SW 1271 (cell line): ENCODE measurements at regions not wholly inside any gene's neighbourhood (a gene's known extent, or its start where the extent isn't known, plus 50 kb on each side); places are given as distances from the start of the nearest gene placed in this dataset.

Experiments used
- DNase-seq, 2 experiments: peaks; one replicate each; lab custom pipeline; 2025; lab: John Stamatoyannopoulos, UW

DNA sequence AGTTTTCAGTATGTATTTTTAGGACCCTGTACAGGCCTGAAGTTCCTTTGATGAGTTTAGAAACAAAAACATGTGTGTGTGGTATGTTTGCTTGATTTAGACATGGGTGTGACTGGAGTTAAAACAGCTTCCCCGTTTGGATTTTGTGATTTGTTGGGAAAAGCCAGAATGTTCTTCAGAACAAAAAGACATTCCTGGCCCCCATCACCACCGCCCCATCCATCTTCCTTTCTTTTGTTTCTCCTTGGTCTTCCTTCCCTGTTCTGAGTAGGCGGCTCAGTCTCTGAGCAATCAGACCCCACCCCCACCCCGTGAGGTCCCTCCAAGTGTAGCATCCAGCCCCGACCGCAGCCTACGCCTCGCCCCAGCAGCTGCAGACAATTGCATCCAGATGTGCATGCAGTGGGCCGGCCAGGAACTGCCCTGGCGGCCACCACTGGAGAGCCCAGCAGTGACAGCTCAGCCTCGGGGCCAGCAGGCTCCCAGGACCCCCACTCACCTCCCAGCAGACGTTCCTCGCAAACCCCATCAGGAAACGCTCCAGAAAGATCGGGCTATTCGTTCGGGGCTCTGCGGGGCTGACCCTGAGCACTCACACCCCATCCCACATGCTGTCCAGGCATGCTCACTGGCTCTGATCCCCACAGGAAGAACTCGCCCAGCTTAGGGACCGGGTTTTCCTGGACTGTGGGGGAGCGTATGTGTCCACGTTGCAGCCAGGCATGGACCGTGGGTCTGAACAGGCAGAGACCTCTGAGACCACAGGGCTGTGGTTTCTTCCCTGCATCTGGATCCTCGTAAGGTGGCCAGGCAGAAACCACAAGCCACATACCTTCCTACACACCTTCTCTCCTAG, 99.8 kb upstream of the CDH5 start:
- DNase-seq, result no peak

DNA sequence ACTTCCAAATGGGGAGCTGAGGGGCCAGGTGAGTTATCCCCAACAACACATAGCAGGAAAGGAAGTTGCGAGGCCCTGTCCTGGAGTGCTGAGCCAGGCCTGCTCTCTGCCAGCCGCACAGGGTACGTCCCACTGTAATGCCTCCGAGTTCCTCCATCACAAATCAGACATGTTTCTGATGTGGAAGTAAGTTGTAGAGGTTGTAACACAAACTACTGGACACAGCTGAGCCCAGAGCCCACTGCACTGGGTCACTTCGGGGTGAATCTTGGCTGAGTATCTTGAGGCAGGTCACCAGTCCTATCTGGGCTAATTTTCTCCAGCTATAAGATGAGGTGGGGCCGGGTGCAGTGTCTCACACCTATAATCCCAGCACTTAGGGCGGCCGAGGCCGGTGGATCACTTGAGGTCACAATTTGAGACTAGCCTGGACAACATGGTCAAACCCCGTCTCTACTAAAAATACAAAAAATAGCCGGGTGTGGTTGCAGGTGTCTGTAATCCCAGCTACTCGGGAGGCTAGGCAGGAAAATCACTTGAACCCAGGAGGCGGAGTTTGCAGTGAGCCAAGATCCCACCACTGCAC, 100.8 kb upstream of the CDH5 start:
- DNase-seq, result no peak

DNA sequence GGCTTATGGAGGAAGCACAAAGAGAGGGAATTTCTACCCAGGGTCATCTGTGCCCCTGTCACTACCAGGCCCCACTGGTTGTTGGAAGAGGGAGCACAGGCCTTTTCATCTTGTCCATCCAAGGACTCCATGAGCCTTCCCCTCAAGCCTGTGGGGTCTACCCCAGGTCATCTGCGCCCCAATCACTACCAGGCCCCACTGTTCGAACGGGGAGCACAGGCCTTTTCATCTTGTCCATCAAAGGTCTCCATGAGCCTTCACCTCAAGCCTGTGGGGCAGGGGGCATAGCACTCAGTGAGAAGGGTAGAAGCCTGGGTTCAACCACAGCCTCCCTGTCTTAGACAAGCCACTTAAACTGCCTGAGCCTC, 101.5 kb upstream of the CDH5 start:
- no peak for DNase-seq

DNA sequence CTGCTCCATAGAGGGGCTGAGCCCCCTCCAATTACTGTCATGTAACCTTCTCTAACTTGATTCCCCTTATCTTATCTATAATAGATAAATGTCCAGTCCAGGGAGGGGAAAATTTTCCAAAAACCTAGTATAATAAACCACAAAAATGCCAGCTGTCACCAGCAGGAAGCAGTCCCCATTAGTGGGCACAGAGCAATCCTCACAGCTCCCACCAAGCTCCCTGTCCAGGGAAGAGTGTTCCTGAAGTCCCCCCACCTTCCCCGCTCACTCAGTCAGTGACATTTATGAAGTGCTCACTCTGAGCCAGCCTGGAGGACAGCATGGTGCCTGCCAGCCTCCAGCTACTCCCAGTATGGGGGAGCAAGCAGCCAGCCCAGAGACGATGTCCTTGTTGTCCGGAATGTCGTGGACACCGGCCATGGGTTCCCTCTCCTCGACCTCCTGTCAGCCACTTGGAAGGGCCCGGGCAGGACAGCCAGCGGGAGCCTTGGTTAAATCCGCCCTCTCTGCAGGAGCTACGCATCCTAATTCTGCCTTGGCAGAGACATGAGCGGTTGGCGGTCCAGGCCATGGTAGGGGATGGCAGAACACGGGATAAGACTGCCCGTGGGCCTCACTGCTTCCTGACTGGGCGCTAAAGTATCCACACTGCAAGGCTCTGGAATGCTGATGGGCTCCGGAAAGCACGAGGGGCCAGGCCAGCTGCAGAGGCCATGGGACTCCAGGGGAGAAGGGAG, 102.0 kb upstream of the CDH5 start:
- DNase-seq, result no peak

DNA sequence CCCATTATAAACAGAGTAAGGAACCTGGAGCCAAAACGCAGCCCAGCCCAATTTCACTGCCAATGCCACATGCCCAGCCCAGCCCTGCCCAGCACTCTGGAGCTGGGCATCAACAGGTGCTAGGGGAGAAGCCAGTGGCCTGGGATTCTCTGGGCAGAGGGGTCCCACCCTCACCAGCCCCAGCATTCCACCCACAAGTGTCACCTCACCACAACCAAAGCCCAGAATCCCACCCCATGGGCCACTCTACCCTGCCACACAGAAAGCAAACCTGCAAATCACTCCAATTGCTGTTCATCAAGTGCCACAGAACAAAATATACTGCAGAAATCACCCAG, 102.5 kb upstream of the CDH5 start:
- DNase-seq, result no peak

DNA sequence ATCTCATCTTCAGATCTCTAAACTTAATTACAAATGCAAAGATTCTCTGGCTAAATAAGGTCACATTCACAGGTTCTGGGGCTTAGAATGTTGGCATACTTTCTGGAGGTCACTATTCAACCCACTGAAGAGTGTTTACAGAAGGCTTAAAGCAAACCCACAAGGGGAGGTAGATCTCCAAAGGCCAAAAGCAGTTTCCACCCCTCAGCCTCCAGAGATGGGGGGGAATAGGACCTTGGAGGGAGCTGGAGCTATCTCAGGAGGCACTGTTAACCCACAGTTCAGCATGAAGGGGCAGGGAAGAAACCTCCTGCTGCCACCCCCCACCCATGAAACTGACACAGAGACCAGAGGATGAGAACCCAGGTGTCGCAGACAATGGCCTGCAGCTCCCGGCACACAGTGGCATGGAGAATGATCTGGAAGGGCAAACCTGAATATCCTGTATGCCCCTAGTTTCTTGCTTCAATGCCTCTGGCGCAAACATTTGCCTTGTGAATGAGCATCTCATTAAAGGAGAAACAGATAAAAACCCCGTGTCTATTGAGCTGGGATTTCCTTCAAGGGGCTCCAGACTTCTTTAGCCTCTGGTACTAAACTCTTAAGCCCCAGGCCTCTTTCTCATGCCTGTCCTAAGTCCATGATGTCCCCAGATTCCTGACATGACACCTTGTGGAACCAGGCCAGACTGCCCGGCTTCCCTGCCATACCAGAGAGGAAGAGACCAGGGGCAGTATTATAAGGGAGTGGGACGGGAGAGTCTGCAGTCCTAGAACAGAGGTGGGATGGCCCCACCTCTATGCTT, 103.1 kb upstream of the CDH5 start:
- DNase-seq, result no peak

DNA sequence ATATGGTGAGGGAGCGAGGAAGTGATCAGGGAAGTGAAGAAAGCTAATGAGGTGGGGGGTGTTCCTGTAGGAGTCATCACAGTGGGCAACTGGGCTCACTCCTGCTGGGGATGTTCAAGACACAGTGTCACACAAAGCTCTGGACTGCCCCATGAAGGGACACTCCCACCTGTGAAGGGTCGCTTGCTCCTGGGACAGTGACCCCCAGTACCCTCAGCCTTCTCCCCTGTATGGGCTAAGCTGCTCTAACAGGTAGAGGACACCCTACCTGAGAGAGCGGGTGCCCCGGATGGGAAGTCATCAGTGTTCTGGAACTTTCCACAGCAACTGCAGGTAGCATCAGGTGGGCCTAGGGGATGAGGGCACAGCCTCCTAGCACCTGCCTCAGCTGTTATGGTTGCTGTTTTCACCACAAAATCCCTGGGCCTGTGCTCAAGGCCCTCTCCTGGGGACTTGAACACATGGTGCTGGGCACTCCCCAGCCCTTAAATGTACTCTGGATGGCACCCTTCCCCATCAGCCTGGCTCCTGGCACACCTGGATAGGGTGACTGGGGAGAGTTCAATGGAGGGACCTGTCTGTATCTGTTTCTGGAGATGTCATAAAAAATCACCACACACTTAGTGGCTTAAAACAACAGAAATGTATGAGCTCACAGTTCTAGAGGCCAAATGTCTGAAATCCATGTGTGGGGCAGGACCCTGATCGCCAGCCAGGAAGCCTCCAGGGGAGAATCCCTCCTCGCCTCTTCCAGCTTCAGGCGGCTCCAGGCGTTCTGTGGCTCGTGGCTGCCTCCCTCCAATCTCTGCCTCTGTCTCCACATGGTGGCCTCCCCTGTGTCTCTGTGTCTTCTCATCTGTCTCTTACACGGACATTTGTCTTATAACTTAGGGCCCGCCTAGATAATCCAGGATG, 104.0 kb upstream of the CDH5 start:
- no peak for DNase-seq

DNA sequence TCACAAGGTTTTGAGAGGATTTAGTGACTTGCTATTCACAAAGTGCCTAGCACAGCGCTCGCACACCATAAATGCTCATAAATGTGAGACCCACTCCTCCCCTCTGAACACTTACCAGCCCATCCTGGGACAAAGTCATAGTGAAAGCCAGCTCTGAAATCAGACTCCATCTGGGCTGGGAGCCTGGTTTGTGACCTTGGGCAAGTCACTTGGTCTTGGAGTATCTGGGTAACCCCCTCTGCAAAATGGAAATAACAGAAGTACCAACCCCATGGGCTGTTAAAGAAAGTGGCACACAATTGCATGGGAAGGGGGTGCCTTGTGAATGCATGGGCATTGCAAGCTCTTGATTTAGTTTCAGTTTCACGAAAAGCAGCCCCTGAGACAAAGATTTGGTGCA, 104.7 kb upstream of the CDH5 start:
- no peak for DNase-seq

DNA sequence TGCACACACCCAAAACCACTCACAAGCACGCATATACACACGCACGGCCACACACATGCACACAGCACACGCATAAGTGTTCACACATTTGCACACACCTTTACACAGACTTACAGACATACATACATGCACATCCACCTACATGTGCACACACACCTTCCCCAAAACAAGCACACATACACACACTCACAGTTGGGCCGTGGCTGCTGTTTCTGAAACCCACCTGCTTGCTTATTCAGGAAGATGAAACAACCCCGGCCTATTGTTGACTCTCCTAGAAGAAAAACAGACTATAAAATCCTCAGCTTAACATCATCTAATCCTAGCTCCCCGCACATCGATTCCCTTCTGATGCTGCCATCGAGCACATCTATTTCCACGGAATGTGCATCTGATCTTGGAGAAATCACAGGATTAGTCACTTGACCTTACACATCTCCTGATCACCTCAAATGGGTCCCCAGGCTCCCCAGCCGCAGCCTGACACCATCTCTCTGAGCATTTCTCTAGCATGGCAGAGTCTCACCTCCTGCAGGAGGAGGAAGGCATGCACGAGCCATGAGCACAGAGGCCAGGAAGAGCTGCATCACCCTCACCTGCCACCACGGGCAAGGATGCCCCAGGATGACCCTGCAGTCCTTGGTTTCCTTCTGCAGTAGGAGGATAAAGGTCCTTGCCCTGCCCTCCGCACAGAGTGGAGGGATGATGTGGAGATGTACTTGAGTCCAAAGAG, 105.8 kb upstream of the CDH5 start:
- no peak for DNase-seq

DNA sequence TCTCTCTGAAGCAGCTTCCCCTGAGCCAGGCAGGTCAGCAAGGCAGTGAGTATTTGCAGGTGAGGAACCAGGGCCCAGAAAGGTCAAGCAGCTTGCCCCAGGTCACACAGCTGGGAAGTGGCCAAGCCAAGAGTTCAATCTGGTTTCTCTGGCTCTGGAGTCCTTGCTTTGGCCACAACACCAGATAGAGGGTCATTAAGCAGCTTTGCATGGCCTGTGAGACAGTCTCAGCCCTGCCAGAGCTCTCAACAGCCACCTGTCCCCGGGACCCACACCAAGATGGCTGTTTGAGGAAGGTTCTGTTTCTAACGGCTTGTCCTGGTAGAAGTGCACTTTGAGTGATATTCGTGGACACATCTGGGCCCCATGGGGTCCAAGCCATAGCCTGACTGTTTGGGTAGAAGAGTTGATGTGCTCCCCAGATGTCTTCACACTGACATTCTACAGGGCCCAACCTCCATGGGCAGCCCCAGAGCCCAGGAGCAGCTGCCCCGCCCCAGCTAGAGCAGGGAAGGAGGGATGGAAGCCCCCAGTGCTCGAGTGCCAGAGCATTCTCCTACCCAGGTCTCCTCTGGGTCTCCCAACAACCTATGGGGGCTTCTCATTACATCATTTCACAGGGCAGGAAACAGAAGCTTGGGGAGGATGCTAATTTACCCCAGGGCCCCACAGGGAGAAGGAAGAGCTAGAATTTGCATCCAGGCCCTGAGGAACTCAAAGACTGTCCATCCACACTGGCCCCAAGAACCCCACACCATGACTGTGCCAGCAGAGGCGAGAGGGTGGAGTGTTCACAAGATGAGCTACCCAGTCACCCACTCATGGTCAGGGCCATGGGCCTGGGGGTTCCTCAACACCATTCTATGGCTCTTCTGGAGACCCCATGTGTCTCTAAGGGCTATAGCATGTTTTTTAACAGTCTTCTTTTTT, 107.3 kb upstream of the CDH5 start:
- DNase-seq, result no peak

DNA sequence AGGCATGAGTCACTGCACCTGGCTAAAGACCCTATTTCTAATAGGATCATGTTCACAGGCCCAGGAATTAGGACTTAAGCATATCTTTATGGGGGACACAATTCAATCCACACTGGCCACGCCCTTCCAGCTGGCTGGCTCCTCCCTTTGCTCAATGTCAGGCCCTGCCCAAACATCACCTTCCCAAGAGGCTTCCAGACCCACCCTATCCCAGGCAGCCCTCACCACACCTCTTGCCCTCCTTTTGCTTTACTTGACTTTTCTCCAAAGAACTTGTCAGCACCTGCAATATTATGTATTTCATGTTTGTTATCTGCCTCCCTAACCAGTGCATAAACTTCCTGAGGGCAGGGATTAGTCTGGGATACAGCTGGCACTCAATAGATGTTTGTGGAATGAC, 109.6 kb upstream of the CDH5 start:
- no peak for DNase-seq

DNA sequence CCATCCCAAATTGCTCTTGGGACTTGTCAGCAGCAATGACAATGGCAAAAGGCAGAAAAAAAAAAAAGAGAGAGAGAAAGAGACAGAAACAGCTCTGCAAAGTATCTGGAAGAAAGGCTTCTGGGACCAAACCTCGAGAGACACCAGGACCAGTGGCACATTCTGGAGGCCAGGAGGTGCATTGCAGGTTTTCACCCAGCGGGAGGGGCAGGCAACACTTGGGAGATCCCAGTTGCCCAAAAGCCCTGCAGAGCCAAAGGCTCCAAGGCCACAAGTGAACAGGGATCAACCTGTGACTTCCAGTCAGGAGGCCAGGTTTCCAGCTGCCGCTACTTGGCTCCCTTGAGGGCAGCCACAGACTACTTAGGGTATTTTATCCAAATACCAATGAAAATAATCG, 110.8 kb upstream of the CDH5 start:
- DNase-seq, result no peak

DNA sequence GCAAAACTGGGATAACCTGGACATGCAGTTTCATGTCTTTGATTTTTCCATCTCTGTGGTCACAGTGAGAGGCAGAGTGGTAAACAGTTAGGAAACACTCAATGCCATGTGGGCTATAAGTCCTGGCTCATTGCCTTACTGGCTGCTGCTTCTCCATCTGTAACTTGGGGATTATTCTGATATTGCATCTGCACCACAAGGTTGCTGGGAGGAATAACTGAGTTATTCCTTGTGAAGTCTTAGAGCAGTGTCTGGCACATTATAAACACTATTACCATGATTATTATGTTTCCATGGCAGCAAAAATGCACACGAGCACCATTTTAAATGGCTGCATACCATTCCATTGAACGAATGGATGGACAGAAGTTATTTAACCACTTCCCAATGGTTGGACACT, 111.7 kb upstream of the CDH5 start:
- no peak for DNase-seq

DNA sequence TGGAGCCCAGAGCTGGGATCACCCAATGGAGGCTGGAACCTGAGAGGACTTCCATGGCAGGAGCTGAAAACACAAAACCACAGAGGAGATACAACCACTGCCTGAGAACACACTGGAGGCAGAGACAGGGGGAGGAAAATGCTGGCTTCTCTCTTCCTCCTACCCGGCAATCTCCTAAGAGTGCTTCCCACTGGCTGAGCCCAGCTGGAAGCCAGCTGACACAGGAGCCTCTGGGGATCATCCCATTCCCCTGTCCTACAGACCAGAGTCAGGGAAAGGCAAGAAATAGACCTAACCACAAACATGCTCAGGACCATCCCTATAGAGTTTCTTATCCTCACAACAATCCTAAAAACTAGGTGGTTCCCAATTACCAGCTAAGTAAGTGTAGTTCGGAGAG, 112.4 kb upstream of the CDH5 start:
- DNase-seq, result no peak

DNA sequence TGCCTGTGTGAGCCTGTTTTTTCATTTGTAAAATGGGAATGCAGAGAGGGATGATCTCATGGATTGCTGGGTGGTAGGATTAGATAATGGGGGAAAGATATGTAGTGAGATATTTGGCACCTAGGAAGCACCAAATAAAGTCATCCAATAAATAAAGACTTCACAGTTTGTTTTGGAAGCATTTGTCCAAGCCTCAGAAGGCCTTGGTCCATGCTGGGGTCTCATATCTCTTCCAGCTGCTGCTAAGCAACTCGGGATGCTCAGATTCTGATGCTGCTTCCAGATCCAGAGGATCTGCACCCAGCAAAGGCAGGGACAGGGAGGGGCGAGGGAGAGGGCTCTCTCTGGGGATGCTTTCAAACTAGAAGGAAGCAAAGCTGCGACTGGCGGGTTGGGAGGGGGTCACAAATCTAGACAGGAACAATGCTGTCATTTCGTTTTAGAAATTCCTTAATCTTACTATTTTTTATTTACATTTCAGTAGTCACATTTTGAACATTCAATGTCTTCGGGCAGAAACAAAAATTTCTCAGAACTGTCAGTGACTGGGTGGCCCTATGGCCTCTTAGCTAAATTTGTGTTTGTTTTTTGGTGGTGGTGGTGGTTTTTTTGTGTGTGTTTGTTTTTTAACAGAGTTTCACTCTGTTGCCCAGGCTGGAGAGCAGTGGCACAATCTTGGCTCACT, 114.9 kb upstream of the CDH5 start:
- no peak for DNase-seq

DNA sequence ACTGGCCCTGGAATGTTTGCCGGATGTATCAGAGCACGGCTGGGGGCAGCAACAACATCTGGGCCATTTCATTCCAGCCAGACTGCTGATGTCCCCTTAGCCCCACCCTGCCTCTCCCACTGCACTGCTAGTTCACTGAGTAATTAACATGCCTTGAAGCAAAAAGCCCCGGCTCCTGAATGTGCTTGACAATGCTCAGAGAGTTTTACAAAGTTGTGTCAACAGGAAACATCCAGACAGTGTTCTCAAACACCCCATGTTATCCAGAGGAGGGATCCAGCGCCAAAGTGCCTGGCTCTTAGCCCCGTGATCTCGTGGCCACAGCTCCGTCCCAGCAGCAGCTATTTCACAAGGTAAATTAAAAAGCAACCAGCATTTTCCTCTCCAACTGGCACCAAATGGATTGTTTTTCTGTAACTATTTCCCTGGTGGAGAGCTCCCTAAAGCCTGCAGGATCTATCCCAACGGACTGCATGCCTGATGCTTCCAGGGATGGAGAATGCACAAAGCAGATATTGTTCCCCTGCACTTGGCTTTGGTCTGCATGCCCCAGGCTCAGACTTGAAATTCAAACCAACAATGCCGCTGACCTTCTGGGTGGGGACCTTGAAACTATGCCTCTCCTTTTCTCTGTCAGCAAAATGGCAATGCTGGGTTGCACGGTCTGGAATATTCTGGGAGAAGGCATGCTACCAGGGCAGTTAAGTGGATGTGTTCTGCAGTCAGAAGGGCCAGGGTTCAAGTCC, 115.6 kb upstream of the CDH5 start:
- no peak for DNase-seq

DNA sequence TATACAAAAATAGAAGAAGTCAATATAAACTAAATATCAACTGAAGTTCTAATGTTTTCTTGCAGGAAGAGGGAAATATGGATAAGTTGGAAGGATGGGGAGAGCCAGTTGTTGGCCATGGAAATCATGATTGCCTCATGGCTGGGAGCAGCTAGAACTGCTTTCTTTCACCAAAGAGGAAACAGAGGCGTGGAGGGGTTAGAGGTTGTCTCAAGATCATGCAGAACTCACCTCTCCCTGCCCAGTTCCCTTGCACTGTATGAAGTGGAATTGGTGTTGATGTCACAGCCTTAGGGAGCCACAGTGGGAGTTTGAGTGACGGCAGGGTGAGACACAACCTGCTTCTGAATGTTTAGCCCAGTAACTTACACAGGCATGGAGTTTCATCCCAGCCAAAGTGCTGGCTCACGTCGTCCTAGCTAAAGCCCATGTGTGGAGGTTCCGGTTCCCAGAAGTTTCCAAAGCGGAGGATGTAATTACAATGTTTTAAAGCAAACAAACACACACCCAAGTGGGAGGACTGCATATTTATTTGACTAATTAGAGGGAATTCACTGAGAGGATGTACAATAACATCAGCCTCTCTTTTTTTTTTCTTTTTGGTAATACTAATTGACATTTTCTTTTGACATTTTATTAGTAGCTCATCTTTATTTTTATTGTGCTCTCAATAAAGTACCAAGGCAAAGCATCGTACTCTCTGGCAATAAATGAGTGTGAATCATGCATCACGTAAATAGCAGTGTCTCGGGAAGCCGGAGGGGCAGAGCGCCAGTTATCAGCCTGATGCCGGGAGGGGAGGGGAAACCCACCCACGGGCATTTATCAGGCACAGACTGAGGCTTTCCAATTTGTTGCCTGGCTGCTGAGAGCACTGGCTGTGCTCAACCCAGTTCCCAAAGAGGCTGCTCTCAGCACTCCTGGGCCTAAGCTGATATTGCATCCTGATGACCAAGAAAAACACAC, 118.7 kb upstream of the CDH5 start:
- no peak for DNase-seq
